ENCODE measurements at regions not wholly inside any gene's neighbourhood (a gene's known extent, or its start where the extent isn't known, plus 50 kb on each side); places are given as distances from the start of the nearest gene placed in this dataset.
A peak's percentile ranks its signal among the peaks of the same experiment; 100 is the strongest.

GRCh38 chr17:71757956-71758355 is 362.9 kb upstream of the SOX9 start (continued):
- TF ChIP-seq ZNF114 (CRISPR knock-in tag; IDR thresholded peaks at IDR 0.05) (no peak), POLR2AphosphoS5 (IDR thresholded peaks at IDR 0.05; ENCODE audit: low read depth) (no peak), REST (IDR thresholded peaks at IDR 0.05; ENCODE audit: unreplicated experiment) (no peak)

- Histone ChIP-seq H3K9me2 (ENCODE audit: insufficient read depth) (0 out of 2 replicates have a peak, but pooled peaks cover 3% of the 10 kb centered on the region), H3K4me2 (no peak overlapping the region), H3K4me1 (ENCODE audit: insufficient read depth) (no peaks in the 10 kb centered on the region), H3K79me2 (replicated peaks; ENCODE audit: insufficient read depth) (no peaks in the 10 kb centered on the region), H3F3A (replicated peaks; ENCODE audit: low read depth) (no peaks in the 10 kb centered on the region), H3K36me3 (ENCODE audit: insufficient read depth) (no peaks in the 10 kb centered on the region), H3K4me3 (no peak overlapping the region), H3K27ac (ENCODE audit: low read depth) (no peak overlapping the region), H4K20me1 (replicated peaks; ENCODE audit: insufficient read depth) (no peaks in the 10 kb centered on the region), H3K27me3 (ENCODE audit: insufficient read depth) (no peaks in the 10 kb centered on the region), H2AFZ (no peak overlapping the region)
- peaks cover 2% of the 10 kb centered on the region for H3K27me3 Mint-ChIP-seq (ENCODE audit: insufficient read depth, low read depth, poor library complexity)
- no peak for ATAC-seq
- no peaks in the 10 kb centered on the region for H3K4me1 Mint-ChIP-seq
- no peaks in the 10 kb centered on the region; the same call in 1 of the 3 replicates for H3K9me3 Mint-ChIP-seq
- H3K36me3 Mint-ChIP-seq (ENCODE audit: low read depth): no peaks in the 10 kb centered on the region
- TF ChIP-seq CTCF (conservative IDR thresholded peaks at IDR 0.05; ENCODE audit: low read depth in 2 of 2): no peak
- no peak for TF ChIP-seq NANOG (IDR thresholded peaks at IDR 0.05; ENCODE audit: borderline replicate concordance)
- no peak overlapping the region for H3K27ac Mint-ChIP-seq
- DNase-seq (ENCODE audit: low spot score): no peak
- H3K4me3 Mint-ChIP-seq: no peak overlapping the region
These were observed 361.3 kb upstream of the SOX9 start for GRCh38 chr17:71759422-71760060.

DNA sequence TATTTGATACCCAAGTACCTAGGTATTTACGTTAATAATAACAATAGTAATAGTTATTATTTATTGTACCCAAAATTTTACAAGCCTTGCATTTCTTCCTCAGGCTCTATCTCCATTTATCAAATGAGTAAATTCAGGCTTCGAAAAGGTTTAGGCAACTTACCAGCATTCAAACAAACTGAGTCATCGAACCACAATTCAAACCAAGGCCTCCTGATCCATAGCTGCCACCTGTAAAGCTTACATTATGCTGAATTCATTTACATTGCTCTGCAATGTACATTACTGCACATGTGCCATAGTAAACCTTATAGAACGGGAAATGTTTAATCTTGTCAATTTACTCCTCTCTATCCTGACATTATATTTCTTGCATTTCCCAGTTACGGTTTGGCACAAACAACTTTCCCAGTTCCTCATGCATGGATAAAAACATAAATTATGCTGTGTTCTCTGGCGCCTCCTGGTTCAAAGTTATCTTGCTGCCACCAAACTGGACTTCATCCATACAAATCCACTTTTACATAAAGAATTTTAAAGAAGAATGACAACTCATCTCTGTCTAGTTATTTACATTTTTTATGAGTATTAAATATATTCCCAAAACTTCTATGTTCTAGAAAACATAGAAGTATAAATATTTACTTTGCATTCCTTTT is 360.6 kb upstream of the SOX9 start:
- Histone ChIP-seq H3K27me3 (ENCODE audit: insufficient read depth) (no peaks in the 10 kb centered on the region), H4K20me1 (replicated peaks; ENCODE audit: insufficient read depth) (no peaks in the 10 kb centered on the region), H2AFZ (no peak overlapping the region), H3F3A (replicated peaks; ENCODE audit: low read depth) (no peaks in the 10 kb centered on the region), H3K4me1 (ENCODE audit: insufficient read depth) (no peaks in the 10 kb centered on the region), H3K79me2 (replicated peaks; ENCODE audit: insufficient read depth) (no peaks in the 10 kb centered on the region), H3K4me3 (no peak overlapping the region), H3K36me3 (ENCODE audit: insufficient read depth) (no peaks in the 10 kb centered on the region), H3K27ac (ENCODE audit: low read depth) (no peak overlapping the region), H3K9me2 (ENCODE audit: insufficient read depth) (0 out of 2 replicates have a peak, but pooled peaks cover 3% of the 10 kb centered on the region), H3K4me2 (no peak overlapping the region)
- peaks cover 2% of the 10 kb centered on the region for H3K27me3 Mint-ChIP-seq (ENCODE audit: insufficient read depth, low read depth, poor library complexity)
- H3K4me1 Mint-ChIP-seq: no peaks in the 10 kb centered on the region
- DNase-seq (ENCODE audit: low spot score): no peak
- no peaks in the 10 kb centered on the region for H3K36me3 Mint-ChIP-seq (ENCODE audit: low read depth)
- no peak for ATAC-seq
- H3K27ac Mint-ChIP-seq: no peak overlapping the region
- H3K4me3 Mint-ChIP-seq: no peak overlapping the region
- H3K9me3 Mint-ChIP-seq: no peaks in the 10 kb centered on the region; the same call in 1 of the 3 replicates
- TF ChIP-seq, protein P1, sequence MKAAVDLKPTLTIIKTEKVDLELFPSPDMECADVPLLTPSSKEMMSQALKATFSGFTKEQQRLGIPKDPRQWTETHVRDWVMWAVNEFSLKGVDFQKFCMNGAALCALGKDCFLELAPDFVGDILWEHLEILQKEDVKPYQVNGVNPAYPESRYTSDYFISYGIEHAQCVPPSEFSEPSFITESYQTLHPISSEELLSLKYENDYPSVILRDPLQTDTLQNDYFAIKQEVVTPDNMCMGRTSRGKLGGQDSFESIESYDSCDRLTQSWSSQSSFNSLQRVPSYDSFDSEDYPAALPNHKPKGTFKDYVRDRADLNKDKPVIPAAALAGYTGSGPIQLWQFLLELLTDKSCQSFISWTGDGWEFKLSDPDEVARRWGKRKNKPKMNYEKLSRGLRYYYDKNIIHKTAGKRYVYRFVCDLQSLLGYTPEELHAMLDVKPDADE (IDR thresholded peaks at IDR 0.05): no peak
- no peak for TF ChIP-seq NANOG (IDR thresholded peaks at IDR 0.05; ENCODE audit: borderline replicate concordance)
- TF ChIP-seq POLR2AphosphoS5 (IDR thresholded peaks at IDR 0.05; ENCODE audit: low read depth): no peak
- no peak for TF ChIP-seq EZH2phosphoT487 (IDR thresholded peaks at IDR 0.05; ENCODE audit: unreplicated experiment)
- peak; percentile 33 to 40; a peak in 3 of 4 replicates for TF ChIP-seq CTCF (conservative IDR thresholded peaks at IDR 0.05; ENCODE audit: low read depth in 2 of 2)
- no peak for TF ChIP-seq STAT1 (IDR thresholded peaks at IDR 0.05; ENCODE audit: unreplicated experiment)
- TF ChIP-seq JUNB (IDR thresholded peaks at IDR 0.05; ENCODE audit: unreplicated experiment): no peak

Measured in GM23338 (cell line).